ENCODE measurements at regions not wholly inside any gene's neighbourhood (a gene's known extent, or its start where the extent isn't known, plus 50 kb on each side); places are given as distances from the start of the nearest gene placed in this dataset.

DNA sequence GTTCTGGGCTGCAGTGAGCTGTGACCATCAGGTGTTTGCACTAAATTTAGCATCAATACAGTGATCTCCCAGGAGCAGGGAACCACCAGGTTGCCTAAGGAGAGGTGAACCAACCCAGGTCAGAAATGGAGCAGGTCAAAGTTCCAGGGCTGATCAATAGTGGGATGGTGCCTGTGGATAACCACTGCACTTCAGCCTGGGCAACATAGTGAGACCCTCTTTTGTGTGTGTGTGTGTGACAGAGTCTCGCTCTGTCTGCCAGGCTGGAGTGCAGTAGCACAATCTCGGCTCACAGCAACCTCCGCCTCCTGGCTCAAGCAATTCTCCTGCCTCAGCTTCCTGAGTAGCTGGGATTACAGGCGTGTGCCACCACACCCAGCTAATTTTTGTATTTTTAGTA lies 163.7 kb upstream of the SERTAD2 start:
- in situ Hi-C loops (cut with HindIII; ENCODE audit: low pct_unique_long_range_greater_than_20kb, low sequenced_read_pairs), result no loop called here
- no peak for DNase-seq (ENCODE audit: low read depth in 1 of 2, low spot score in 1 of 2)
- TF ChIP-seq JUND (IDR thresholded peaks at IDR 0.05; ENCODE audit: low read depth), result no peak

DNA sequence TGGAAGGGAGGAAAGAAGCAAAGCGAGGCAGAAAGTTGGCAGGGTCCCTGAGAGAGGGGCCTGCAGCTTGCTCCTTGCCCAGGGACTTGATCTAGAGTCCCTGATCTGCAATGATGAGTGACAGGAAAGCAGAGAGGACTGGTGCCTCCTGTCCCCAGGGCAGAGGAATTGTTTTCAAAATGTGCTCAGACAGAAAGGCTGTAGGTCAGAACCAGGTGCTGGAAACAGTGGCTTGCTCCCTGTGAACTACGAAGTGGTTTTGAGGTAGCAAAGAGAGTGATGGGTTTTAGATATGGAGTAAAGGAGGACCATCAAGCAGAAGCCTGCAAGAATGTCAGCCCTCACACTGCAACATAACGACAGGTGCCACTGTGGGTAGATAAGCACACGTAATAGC lies 164.9 kb upstream of the SERTAD2 start:
- DNase-seq (ENCODE audit: low read depth in 1 of 2, low spot score in 1 of 2), result no peak
- TF ChIP-seq JUND (IDR thresholded peaks at IDR 0.05; ENCODE audit: low read depth), result no peak
- in situ Hi-C loops (cut with HindIII; ENCODE audit: low pct_unique_long_range_greater_than_20kb, low sequenced_read_pairs), result no loop called here

DNA sequence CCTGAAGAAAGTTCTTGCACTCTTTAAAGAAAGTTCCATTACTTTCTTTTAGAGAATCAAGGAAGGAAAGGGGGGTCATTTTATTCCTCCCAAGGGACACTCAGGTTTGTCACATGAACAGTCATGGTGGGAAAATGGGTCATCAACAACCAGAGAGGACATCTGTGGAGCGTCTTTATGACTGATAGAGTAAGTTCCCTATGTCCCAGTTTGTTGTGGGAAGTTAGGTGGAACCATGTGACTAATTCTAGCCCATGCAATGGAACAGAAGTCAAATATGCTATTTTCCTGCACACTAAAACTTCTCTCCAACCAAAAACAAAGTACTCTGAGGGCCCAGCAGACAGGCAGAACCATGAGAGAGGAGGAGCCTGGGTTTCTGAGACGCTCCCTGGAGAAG lies 165.6 kb upstream of the SERTAD2 start:
- in situ Hi-C loops (cut with HindIII; ENCODE audit: low pct_unique_long_range_greater_than_20kb, low sequenced_read_pairs), result no loop called here
- DNase-seq (ENCODE audit: low read depth in 1 of 2, low spot score in 1 of 2), result no peak
- no peak for TF ChIP-seq JUND (IDR thresholded peaks at IDR 0.05; ENCODE audit: low read depth)

- DNase-seq (ENCODE audit: low read depth in 1 of 2, low spot score in 1 of 2), result no peak
- in situ Hi-C loops (cut with HindIII; ENCODE audit: low pct_unique_long_range_greater_than_20kb, low sequenced_read_pairs), result no loop called here
- no peak for TF ChIP-seq JUND (IDR thresholded peaks at IDR 0.05; ENCODE audit: low read depth)
These were observed 166.3 kb upstream of the SERTAD2 start for GRCh38 chr2:64819774-64820688.

DNA sequence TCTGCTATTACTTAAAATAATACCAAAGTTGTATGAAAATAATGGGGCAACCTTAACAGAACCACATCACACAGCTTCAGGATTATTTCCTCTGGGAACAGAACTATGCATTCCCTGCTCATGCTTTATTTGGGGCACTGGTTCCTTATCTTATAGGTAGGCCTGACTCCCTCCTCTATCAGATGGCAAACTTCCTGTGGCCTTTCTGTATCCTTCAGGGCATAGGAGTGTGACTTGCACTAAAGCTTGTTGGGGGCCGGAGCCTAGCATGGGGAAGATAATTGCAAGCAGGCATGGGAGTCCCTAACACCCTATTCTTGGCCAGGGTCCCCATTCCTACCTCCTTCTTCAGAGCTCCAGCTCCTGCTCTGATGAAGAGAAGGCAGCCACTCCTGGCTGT lies 167.2 kb upstream of the SERTAD2 start:
- DNase-seq (ENCODE audit: low read depth in 1 of 2, low spot score in 1 of 2), result no peak
- in situ Hi-C loops (cut with HindIII; ENCODE audit: low pct_unique_long_range_greater_than_20kb, low sequenced_read_pairs), result no loop called here
- no peak for TF ChIP-seq JUND (IDR thresholded peaks at IDR 0.05; ENCODE audit: low read depth)

DNA sequence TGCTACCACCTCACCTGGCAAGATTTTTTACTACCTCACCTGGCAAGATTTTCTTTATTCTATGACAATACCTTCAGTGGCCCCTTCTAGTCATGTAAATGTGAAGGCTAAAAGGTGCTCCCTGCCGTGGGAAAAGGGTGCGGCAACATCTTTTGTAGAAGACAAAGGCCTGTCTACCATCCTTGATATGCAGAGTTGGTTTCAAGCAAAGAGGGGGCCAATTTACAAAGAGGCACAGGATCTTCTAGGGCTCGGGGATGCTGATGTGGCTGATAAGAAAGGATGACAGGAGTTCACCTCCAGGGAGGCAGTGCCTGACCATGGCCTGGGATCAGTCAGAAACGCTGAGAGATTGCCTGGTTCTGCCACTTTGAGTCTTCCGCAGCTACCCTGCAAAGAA lies 165.4 kb upstream of the SLC1A4 start:
- TF ChIP-seq JUND (IDR thresholded peaks at IDR 0.05; ENCODE audit: low read depth), result no peak
- in situ Hi-C loops (cut with HindIII; ENCODE audit: low pct_unique_long_range_greater_than_20kb, low sequenced_read_pairs), result no loop called here
- no peak for DNase-seq (ENCODE audit: low read depth in 1 of 2, low spot score in 1 of 2)

- in situ Hi-C loops (cut with HindIII; ENCODE audit: low pct_unique_long_range_greater_than_20kb, low sequenced_read_pairs), result no loop called here
- no peak for TF ChIP-seq JUND (IDR thresholded peaks at IDR 0.05; ENCODE audit: low read depth)
- DNase-seq (ENCODE audit: low read depth in 1 of 2, low spot score in 1 of 2), result no peak
These were observed 163.2 kb upstream of the SLC1A4 start for GRCh38 chr2:64825831-64826491.

DNA sequence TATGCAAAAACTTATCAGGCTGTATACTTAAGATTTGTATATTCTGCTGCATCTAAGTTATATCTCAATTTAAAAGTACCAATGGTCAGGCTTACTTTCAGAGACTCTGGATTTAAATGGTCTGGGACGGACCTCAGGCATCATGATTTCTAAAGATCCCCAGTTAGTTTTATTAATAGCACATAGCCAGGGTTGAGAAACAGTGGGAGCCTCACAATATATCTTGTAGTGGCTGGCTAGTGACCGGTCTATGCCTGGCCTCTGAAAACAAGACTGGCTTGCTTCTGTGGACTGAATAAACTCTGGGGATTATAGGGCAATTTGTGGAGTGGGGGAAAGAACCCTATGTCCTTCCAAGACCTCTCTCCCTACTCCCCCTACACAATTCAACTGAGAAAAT lies 162.5 kb upstream of the SLC1A4 start:
- in situ Hi-C loops (cut with HindIII; ENCODE audit: low pct_unique_long_range_greater_than_20kb, low sequenced_read_pairs), result no loop called here
- TF ChIP-seq JUND (IDR thresholded peaks at IDR 0.05; ENCODE audit: low read depth), result no peak
- no peak for DNase-seq (ENCODE audit: low read depth in 1 of 2, low spot score in 1 of 2)

- no peak for DNase-seq (ENCODE audit: low read depth in 1 of 2, low spot score in 1 of 2)
- TF ChIP-seq JUND (IDR thresholded peaks at IDR 0.05; ENCODE audit: low read depth), result no peak
- in situ Hi-C loops (cut with HindIII; ENCODE audit: low pct_unique_long_range_greater_than_20kb, low sequenced_read_pairs), result no loop called here
These were observed 160.9 kb upstream of the SLC1A4 start for GRCh38 chr2:64828261-64828660.

DNA sequence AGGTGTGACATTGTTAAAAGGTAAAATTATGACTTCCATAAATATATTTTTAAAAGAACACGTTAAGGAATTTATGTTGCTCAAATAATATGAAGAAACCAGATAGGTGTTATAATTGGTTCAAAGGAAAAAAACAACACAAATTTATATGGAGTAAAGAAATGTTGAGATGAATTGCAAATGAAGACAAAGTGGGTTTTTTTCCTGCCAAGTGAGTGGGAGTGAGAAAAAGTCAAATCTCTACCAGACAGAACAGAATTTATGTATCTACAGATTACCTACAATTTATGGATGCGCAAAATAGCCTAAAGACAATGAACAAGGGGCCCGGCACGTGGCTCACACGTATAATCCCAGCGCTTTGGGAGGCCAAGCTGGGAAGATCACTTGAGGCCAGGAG lies 159.7 kb upstream of the SLC1A4 start:
- no peak for TF ChIP-seq JUND (IDR thresholded peaks at IDR 0.05; ENCODE audit: low read depth)
- in situ Hi-C loops (cut with HindIII; ENCODE audit: low pct_unique_long_range_greater_than_20kb, low sequenced_read_pairs), result no loop called here
- no peak for DNase-seq (ENCODE audit: low read depth in 1 of 2, low spot score in 1 of 2)

GRCh38 chr2:64831134-64831976 lies 157.8 kb upstream of the SLC1A4 start:
- DNase-seq (ENCODE audit: low read depth in 1 of 2, low spot score in 1 of 2), result peak in 1 of 2 experiments; percentile 54
- in situ Hi-C loops (cut with HindIII; ENCODE audit: low pct_unique_long_range_greater_than_20kb, low sequenced_read_pairs), result no loop called here
- no peak for TF ChIP-seq JUND (IDR thresholded peaks at IDR 0.05; ENCODE audit: low read depth)

DNA sequence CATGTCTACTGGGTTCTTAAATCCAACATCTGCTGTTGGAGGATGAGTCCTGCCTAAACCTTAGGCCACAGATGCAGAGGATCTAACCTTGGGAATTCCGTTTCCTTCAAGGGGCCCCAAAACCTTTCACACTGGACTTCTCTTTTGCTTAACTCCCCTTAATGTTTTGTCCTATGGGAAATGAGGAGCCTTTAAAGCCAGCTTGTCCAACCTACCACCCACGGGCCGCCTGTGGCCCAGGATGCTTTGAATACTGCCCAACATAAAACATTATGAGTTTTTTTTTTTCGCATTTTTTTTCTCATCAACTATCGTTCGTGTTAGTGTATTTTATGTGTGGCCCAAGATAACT lies 157.2 kb upstream of the SLC1A4 start:
- in situ Hi-C loops (cut with HindIII; ENCODE audit: low pct_unique_long_range_greater_than_20kb, low sequenced_read_pairs), result no loop called here
- no peak for DNase-seq (ENCODE audit: low read depth in 1 of 2, low spot score in 1 of 2)
- no peak for TF ChIP-seq JUND (IDR thresholded peaks at IDR 0.05; ENCODE audit: low read depth)

GRCh38 chr2:64832936-64833335 lies 156.3 kb upstream of the SLC1A4 start:
- in situ Hi-C loops (cut with HindIII; ENCODE audit: low pct_unique_long_range_greater_than_20kb, low sequenced_read_pairs), result no loop called here
- no peak for DNase-seq (ENCODE audit: low read depth in 1 of 2, low spot score in 1 of 2)
- TF ChIP-seq JUND (IDR thresholded peaks at IDR 0.05; ENCODE audit: low read depth), result no peak
